HG03469 (cell line): ENCODE measurements at regions not wholly inside any gene's neighbourhood (a gene's known extent, or its start where the extent isn't known, plus 50 kb on each side); places are given as distances from the start of the nearest gene placed in this dataset.

Source experiments
- ATAC-seq: cut with Tn5 transposase; IDR thresholded peaks from one replicate; pipeline ENCODE4 v1.9.1; 2021; ENCODE audit warnings: mild to moderate bottlenecking, moderate library complexity, moderate number of reproducible peaks; ENCODE audit not compliant: unreplicated experiment

- no peak for ATAC-seq
Observed at GRCh38 chr12:13451776-13452175, 255.2 kb downstream of the EMP1 start.

- ATAC-seq: no peak
Observed at GRCh38 chr12:13450231-13451080, 253.9 kb downstream of the EMP1 start.

DNA sequence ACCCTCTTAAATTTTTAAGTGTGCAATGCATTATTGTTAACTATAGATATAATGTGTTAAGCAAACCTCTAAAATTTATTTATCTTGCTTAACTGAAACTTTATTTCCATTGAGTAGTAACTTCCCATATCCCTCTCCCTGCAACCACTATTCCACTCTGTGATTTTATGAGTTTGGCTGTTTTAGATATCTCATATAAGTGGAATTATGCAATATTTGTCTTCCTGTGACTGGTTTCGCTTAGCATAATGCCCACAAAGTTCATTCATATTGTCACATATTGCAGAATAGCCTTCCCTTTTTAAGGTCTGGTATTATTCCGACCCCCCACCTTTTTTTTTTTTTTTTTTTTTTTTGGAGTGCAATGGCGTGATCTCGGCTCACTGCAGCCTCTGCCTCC, 247.6 kb downstream of the EMP1 start:
- no peak for ATAC-seq

DNA sequence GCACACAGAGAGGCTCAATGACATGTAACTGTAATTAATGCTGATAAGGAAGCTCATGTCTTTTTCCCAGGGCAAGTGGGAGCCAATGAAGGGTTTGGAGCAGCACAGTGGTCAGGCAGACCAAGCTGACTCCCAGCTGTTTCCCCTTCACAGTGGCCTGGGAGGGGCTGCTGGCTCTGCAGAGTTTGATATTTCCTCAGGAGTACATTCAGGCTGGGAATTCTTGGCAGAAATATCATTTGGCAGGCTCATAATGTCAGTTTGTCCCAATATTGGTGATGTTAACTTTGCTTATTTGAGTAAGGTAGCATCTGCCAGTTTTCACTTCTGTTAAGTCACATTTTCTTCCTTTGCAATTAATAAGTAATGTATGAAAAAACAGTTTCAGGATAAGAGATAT, 247.0 kb downstream of the EMP1 start:
- no peak for ATAC-seq

GRCh38 chr12:13443028-13443427, 246.5 kb downstream of the EMP1 start:
- no peak for ATAC-seq

DNA sequence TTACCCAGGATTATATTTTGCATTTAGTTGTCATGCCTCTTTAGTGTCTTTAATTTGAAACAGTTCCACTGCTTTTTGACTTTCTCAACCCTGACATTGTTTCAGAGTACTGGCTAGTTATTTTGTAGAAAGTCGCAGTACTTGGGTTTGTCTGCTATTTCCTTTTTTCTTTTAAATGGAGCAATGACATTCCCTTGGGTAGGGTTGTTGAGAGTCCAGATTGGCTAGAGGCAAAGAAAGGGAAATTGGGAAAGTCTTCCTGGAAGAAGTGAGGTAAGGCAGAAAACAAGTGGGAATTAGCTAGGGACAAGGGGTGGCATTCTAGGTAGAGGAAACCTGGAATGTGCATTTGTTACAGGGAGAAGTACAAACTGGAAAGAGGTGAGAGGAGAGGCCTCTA, 245.9 kb downstream of the EMP1 start:
- ATAC-seq: no peak

DNA sequence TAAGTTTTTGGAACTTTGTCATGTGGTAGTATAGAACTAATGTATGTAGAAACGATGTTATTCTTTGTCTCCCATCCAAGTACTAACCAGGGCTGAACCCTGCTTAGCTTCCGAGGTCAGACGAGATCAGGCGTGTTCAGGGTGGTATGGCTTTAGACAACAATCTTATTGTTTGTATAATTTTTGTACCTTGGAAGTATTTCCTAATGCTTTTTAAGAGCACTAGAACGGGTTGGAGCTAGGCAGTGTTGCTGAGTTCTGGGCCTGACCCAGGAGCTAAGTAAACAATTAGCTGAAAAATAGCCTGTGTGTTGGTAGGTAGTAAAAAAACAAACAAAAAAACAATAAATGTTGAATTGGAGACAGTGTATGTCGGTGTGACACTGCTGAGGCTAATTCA, 244.3 kb downstream of the EMP1 start:
- ATAC-seq: no peak

- ATAC-seq: no peak
Observed at GRCh38 chr12:13437541-13437940, 241.0 kb downstream of the EMP1 start.

DNA sequence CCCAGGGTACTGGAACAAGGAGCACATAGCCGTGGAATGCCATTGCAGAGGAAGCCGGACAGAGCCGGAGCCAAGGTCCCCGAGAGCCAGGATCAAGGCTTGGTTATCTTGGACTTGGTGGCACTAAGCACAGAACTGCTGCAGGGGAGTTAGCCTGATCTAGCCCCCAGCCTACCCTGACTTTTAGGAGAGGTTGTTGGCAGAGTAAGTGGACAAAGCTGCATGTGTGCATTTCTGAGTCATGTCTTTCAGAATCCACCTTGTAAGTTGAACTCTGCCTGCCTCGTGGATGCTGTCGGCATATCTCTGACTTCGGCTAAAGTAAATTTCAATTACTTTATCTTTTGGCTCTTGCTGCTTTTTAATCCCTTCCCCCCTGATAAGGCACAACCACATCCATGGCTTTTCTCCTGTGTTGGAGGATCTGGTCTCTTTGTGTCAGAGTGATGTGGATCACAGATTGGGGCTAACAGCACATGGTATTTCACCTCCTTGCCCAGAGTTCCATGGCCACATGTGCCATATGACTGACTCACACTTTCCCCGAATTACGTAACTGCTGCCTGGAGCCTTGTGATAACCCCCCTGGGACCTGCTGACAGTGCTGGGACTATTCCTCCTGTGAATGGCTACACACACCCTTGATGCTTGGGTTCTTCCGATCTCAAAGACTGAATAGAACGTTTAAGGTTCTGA, 240.3 kb downstream of the EMP1 start:
- ATAC-seq: no peak

- no peak for ATAC-seq
Observed at GRCh38 chr12:13436182-13436581, 239.7 kb downstream of the EMP1 start.

GRCh38 chr12:13435235-13435933, 238.9 kb downstream of the EMP1 start:
- ATAC-seq: no peak

GRCh38 chr12:13433768-13434167, 237.2 kb downstream of the EMP1 start:
- ATAC-seq: no peak

DNA sequence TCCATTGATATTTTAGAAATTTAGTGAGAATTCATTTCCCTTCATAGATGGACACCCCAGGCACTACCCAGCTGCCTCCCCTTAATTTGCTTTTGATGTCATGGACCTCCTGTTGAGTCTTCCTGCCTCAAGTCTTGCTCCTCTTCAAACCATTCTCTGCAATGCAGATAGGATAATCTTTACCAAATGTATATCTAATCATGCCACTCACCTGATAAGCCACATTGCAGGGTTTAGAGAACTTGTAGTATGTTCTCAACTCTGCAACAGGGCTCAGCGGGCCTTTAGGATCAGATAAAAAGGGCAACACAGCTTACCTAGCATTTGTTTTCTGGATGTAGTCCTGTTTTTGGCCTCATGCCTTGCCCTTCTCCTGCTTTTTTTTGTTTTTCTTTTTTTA, 234.5 kb downstream of the EMP1 start:
- ATAC-seq: no peak

- no peak for ATAC-seq
Observed at GRCh38 chr12:13428538-13429265, 232.2 kb downstream of the EMP1 start.

DNA sequence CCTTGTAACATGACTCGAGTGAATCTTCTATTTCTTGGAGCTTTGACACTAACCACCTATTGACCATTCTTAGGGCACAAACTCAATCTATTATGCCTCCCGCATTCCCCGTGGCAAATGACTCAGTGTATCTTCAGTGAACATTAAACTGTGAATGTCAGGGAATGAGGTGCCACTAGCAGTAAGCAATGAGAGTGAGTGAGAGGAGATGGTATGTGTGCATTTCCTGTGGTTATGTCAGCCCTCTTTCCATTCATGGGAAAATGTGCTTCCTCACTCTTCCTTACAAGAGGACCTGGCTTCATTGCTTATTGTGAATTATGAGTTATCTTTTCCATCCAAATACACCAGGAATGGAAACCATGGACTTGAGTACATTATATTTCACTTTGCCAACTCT, 229.2 kb downstream of the EMP1 start:
- ATAC-seq: no peak

GRCh38 chr12:13422291-13422690, 225.8 kb downstream of the EMP1 start:
- no peak for ATAC-seq

- no peak for ATAC-seq
Observed at GRCh38 chr12:13417516-13417915, 221.0 kb downstream of the EMP1 start.

DNA sequence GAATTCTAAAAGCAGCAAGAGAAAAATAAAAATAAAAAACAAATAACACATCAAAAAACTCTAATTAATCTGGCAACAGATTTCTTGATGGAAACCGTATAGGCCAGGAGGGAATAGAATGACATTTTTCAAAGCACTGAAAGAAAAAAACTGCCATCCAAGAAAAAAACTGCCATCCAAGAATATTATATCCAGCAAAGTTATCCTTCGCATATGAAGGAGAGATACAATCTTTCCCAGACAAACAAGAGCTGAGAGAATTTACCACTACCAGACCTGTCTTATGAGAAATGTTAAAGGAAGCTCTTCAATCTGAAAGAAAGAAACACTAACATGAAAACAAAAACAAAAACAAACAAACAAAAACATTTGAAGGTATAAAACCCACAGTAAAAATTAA, 214.8 kb downstream of the EMP1 start:
- no peak for ATAC-seq

- no peak for ATAC-seq
Observed at GRCh38 chr12:13405961-13406703, 209.6 kb downstream of the EMP1 start.
